ENCODE measurements at regions not wholly inside any gene's neighbourhood (a gene's known extent, or its start where the extent isn't known, plus 50 kb on each side); places are given as distances from the start of the nearest gene placed in this dataset.

- TF ChIP-seq YY1 (IDR thresholded peaks at IDR 0.05; ENCODE audit: low read depth) (no peak), RCOR1 (IDR thresholded peaks at IDR 0.05; ENCODE audit: low read length) (no peak), RFX5 (IDR thresholded peaks at IDR 0.05; ENCODE audit: low read length) (no peak)
Measured at GRCh38 chr4:56085275-56085674, 136.5 kb downstream of the CEP135 start.
